IPS-18c (cell line): ENCODE measurements at regions not wholly inside any gene's neighbourhood (a gene's known extent, or its start where the extent isn't known, plus 50 kb on each side); places are given as distances from the start of the nearest gene placed in this dataset.
"Not testable (repeated sequence)": the region's sequence is repeated elsewhere in the genome, so short reads cannot be mapped to it uniquely, and the experiment has no call there.

Source experiments
- H3K4me3 ChIP-seq: 2 replicates; pipeline ENCODE4 v1.7.0; 2013; ENCODE audit warnings: low read depth, mild to moderate bottlenecking, low read length, moderate library complexity; ENCODE audit not compliant: insufficient read depth
- H3K9me3 ChIP-seq: one replicate; pipeline ENCODE4 v1.6.1; 2013; ENCODE audit warnings: mild to moderate bottlenecking, low read length, moderate library complexity; ENCODE audit not compliant: control insufficient read depth, insufficient read depth

- Histone ChIP-seq H3K4me3 (no peak overlapping the region), H3K9me3 (no peaks in the 10 kb centered on the region)
Measured at GRCh38 chr17:77543801-77544200, 403.0 kb downstream of the SEC14L1 start.

- H3K4me3 ChIP-seq: no peak overlapping the region
- no peaks in the 10 kb centered on the region for H3K9me3 ChIP-seq
Measured at GRCh38 chr17:77544347-77545110, 403.8 kb downstream of the SEC14L1 start.

- Histone ChIP-seq H3K9me3 (no peaks in the 10 kb centered on the region), H3K4me3 (no peak overlapping the region; the same call in 1 of the 2 replicates)
Measured at GRCh38 chr17:77546772-77547241, 406.0 kb downstream of the SEC14L1 start.

- Histone ChIP-seq H3K9me3 (no peaks in the 10 kb centered on the region), H3K4me3 (peak overlapping the region; percentile 29; the same call in 1 of the 2 replicates)
Measured at GRCh38 chr17:77548967-77549366, 408.2 kb downstream of the SEC14L1 start.

GRCh38 chr17:77549726-77550366 is 408.7 kb upstream of the TNRC6C start:
- Histone ChIP-seq H3K9me3 (no peaks in the 10 kb centered on the region), H3K4me3 (no peak overlapping the region)

- no peak overlapping the region for H3K4me3 ChIP-seq
Measured at GRCh38 chr17:77553459-77554066, 404.9 kb upstream of the TNRC6C start.

GRCh38 chr17:77555121-77555591 is 403.3 kb upstream of the TNRC6C start:
- no peaks in the 10 kb centered on the region for H3K9me3 ChIP-seq
- no peak overlapping the region for H3K4me3 ChIP-seq

More at GRCh38 chr17:77553459-77554066, 404.9 kb upstream of the TNRC6C start:
- no peaks in the 10 kb centered on the region for H3K9me3 ChIP-seq

- no peak overlapping the region for H3K4me3 ChIP-seq
- no peaks in the 10 kb centered on the region for H3K9me3 ChIP-seq
Measured at GRCh38 chr17:77555741-77556291, 402.7 kb upstream of the TNRC6C start.

GRCh38 chr17:77556383-77557061 is 402.0 kb upstream of the TNRC6C start:
- H3K9me3 ChIP-seq: no peaks in the 10 kb centered on the region

GRCh38 chr17:77558846-77559626 is 399.5 kb upstream of the TNRC6C start:
- H3K9me3 ChIP-seq: no peaks in the 10 kb centered on the region

More at GRCh38 chr17:77556383-77557061, 402.0 kb upstream of the TNRC6C start:
- no peak overlapping the region for H3K4me3 ChIP-seq

GRCh38 chr17:77560381-77560780 is 398.1 kb upstream of the TNRC6C start:
- Histone ChIP-seq H3K9me3 (no peaks in the 10 kb centered on the region), H3K4me3 (no peak overlapping the region)

More at GRCh38 chr17:77558846-77559626, 399.5 kb upstream of the TNRC6C start:
- no peak overlapping the region for H3K4me3 ChIP-seq

- Histone ChIP-seq H3K9me3 (no peaks in the 10 kb centered on the region), H3K4me3 (no peak overlapping the region)
Measured at GRCh38 chr17:77560841-77561240, 397.7 kb upstream of the TNRC6C start.

GRCh38 chr17:77562361-77562760 is 396.1 kb upstream of the TNRC6C start:
- H3K4me3 ChIP-seq, H3K9me3 ChIP-seq: not testable (repeated sequence)

GRCh38 chr17:77563439-77564102 is 394.9 kb upstream of the TNRC6C start:
- Histone ChIP-seq H3K4me3 (no peak overlapping the region), H3K9me3 (no peaks in the 10 kb centered on the region)

- H3K4me3 ChIP-seq: no peak overlapping the region
- H3K9me3 ChIP-seq: no peaks in the 10 kb centered on the region
Measured at GRCh38 chr17:77564278-77564920, 394.1 kb upstream of the TNRC6C start.
